NCI-H1436 treated with DMSO at 0.1 percent for 48 hours (cell line): ENCODE measurements at regions not wholly inside any gene's neighbourhood (a gene's known extent, or its start where the extent isn't known, plus 50 kb on each side); places are given as distances from the start of the nearest gene placed in this dataset.

ENCODE experiments used
- DNase-seq: peaks from one replicate; lab custom pipeline; 2025; lab: John Stamatoyannopoulos, UW

DNA sequence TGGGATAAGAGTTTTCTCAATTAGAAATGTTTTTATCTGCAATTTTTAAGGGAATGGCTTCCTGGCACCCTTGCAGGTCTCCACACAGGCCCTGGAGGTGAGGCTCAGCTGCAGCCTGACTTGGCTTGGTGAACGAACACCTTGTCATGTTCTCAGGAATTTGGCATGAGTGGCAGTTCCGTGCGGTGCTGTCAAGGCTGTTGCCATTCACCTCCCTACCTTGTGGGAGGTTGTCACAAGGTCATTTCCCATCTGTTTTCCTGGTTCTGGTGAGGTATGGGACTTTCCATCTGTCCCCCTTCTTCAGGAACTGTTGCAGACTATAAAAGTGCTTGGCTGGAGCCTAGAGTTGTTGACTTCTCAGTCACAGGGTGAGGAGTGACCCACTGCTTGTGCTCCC is 82.9 kb downstream of the ELOVL4 start:
- DNase-seq = no peak

DNA sequence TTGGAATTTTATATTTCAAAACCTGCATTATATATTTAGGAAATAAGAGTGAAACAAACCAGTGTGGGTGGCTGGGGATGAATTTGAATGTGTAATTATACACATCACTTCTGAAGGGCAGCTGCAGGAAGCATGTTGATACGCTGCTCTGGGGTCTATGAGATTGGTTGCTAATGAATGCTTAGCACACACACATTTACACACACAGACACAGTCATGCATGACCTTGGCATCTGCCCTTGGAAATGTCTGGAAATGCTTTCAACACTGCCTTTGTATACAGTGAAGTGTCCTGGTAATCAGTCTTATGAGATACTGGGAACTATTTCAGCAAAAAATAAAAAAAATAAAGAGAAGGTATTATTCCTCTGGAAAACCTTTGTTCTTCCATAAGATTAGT is 83.4 kb downstream of the ELOVL4 start:
- DNase-seq = no peak

DNA sequence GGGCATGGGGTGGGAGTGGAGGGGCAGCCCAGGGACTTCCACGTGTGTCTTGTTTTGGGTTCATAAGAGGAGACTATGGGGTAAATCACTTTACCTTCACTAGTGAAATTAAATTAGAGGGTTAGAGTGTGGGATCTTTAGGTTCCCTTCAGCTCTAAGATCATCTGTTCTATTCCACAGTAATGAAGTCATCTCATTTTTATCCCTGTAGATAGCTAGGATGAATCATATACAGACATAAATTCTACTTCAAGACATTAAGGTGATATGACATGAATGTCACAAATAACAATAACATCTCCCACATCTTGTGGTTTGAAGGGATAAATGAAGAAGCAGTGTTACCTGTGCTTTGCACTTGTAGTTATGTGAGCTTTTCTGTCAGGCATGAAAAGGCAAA is 83.8 kb downstream of the ELOVL4 start:
- no peak for DNase-seq

DNA sequence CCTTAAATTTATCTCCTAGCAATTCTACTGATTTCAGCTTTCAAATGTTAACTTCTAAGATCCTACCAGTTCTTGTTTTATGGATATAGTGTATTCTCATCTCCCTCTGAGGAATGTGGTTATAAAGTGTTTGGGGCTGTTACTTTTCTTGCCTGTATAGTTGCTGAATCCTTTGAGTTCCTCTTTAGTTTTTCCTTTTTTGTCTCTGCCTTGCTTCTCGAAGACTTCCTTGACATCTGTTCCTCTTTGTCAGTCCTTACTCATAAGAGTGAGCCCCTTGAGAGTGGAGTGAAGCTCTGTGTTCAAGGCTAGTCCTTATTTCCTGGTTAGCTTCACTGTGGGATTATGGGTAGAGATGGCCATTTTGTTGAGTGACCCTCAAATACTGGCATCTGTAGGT is 84.6 kb downstream of the ELOVL4 start:
- no peak for DNase-seq

DNA sequence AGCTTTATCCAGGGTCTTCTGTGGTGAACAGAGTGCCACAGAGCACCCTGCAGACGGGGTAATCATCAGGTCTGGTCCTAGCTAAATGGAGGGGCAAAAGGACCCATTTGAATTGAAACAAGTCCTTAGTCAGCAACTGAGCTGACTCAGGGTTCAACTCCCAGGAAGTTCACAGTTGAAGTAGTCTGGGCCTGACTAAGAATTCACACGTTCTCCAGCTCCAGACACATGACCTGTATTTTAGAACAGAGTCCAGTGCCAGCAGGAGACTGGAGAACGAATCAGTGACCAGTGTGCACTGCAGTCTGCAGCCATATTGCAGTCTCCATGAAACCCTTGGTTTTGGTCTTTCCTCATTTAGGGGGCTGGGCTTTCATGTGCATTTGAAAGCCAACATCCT is 85.2 kb downstream of the ELOVL4 start:
- no peak for DNase-seq

DNA sequence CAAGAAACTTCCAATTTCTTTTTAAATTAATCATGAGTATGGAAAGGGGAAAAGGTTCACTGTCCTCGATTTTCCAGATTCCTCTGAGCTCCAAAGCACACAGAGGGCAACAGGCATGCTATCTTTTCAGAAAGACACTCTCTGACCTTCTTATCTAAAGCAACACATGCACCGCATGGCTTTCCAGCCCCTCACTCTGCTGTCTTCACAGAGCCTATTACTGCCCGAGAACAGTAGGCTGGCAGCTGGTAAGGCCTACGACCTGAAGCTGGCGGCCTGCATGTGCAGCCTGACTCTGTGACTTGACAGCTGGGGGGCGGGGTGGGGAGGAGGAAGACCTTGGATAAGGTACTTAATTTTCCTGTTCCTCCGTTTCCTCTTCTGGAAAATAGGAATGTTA is 86.3 kb downstream of the ELOVL4 start:
- DNase-seq = no peak

DNA sequence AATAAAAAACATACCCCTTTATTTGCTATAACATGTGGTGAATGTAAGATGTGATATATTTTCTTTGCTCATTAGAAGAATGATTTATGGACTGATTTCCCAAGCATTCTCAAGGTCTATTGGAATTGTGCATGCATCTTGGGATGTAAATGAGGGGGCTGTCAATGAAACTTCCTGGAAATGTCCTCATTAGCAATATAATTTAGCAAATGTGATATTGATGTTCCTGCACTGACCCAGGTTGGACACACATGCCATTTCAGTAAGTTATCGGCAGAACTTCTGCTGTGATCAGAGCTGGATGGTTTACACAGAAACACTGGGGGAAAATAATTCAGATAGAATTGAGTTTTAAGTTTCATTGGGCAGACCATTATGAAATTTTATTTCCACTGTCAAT is 99.9 kb downstream of the ELOVL4 start:
- no peak for DNase-seq

DNA sequence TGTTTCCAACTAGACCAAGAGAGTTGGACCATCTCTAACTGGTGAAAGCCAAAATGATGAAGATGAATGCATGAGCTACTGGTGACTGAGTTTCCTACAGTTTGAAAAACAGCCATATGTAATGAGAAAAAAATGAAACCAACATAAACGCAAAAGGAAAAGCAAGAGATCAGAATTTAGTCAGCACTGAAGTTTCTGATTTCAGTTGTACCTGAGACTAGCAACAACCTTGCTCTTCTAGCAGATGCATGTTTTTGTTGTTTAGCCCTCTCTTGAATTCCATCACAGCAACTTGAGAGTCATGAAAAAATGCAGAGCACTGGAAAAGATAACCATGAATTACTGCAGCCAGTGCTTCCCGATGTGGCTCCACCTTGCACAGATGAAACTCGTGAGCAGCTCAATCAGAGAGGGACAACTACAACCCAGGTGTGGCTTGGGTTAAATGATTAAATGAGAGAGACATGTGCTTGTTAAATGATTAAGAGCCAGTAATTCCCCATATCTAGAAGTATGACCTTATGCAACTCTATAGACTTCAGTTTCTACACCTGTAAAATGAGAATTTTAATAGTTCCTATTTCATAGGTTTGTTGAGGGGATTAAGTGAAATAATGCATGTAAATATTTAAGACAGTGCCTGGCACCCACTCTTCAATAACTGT is 104.8 kb downstream of the ELOVL4 start:
- no peak for DNase-seq

DNA sequence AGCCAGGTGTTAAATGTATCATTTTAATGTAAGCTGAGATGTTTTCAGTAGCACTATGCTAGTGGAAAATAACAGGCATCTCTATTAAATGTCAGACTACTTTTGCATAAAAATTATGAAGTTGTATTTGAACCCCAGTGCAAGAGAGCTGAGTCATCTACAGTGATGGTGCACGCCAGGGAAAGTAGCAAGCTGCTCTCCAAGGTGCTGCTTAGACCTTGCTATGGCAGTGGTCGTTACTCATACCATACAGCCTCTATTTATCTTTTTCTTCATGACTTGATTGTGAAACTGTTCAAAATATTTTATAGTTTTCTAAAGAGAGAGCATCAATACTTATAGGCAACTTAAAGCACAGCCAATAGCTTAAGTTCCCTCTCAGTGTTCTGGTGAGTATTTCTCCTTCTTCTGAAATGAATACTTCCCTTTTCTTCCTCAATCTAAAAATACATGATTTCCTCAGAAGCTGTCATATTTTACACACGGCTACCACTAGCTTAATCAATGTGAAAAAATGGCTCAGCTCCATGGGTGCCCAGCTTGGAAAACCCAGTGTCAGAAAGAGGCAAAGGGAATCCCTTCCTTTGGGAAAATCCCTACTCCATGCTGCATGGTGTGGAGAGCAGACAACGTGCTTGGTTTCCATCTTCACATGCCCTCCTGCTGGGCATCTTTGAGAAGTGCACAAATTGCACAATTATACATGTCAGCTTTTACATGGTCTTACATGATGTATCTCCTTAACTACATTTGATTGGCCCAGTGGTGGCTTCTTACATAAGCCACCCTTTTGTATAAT is 105.6 kb downstream of the ELOVL4 start:
- no peak for DNase-seq

DNA sequence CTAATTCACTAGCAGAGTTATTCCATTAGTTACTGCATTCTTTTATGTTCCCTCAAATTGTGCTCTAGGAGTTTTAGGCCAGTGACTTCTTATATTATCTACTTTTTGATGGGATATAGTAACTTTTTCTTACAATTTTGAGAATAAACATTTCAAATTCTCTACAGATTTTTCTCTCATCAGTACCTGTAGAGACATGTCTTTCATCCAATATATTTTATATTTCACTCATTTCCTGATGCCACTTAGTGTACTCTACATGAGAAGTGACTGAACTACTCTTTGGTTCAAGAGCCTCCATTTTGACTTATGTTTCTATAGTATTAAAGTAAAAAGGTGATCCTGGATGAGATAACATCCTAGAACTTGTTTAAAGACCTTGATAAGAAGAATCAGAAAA is 108.5 kb downstream of the ELOVL4 start:
- no peak for DNase-seq

DNA sequence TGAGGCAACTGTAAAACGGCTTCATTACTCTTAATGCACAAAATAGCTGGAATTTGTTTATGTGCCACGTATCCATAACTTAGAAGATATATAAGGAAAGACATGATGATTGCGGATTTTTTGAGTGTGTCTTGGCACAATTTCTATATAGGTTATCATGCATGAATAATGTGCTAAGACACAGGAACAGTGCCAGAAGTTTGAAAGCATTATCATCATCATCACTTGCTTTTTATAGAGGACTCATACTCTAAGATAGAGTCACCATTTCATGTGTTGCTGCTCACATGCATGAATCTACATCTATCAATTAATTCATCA is 113.4 kb downstream of the ELOVL4 start:
- DNase-seq = no peak

DNA sequence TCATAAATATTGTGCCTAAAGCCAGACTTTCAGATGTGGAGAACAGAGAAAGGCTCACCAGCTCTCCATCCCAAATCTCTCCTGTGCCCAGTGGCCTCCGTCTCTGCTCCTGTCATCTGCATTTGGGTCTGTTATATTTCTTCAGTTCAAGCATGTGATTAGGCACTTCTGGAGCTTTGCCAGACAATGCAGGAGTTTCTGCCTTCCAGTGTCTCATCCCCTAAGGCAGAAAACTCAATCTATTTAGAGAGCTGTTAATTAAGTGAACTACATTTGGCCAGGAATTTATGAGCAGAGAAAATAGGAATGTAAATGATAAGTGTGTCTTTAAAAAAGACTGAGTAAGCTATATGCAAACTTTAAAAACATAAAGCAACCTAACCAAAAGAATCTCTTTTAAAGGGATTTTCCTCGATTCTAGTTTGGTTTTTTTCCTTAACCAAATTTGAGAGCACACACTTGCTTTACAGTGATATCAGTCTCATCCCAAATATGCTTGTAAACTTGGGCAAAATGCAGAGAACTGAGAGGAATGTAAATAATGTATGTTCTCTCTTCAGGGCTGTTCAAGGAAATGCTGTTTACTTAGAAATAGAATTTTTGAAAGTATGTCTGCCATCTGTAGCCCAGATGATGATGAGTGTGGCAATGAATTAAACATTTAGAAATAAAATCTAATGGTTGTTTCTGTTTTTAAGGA is 113.9 kb downstream of the ELOVL4 start:
- no peak for DNase-seq

DNA sequence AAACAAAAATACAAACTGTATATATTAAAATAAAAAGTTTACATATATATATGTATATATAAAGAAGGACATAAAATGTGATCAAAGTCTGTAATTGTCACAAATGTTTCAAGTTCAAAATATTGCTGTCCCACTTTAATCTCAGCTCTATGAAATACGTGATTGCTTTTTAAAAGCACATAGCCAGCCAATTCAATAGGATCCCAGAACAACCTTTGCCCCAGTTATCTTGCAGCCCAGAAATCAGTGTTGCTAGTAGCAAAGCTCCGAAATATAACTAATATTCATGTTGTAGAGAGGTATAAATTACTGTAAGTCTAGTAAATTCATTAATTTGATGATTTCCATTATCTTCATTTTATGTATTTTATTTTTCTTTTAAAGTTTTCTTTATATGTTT is 114.6 kb downstream of the ELOVL4 start:
- DNase-seq = no peak

DNA sequence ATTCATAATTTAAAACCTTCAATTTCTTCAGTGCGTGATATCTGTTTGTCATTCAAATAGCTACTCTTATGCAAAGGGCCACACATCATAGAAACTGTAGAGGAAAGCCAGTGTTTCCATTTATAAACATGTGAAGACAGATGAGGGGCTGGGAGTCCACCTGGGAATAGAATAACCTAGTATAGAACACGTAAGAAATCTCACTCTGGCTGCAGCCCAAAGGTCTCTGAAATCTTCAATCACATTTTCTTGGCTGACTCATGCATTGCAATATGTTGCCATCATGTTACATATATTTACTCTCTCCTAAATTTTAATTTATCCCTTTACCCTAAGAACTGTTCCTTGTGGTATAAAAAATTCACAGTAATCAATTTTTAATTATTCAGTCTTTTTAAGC is 123.2 kb downstream of the ELOVL4 start:
- no peak for DNase-seq

DNA sequence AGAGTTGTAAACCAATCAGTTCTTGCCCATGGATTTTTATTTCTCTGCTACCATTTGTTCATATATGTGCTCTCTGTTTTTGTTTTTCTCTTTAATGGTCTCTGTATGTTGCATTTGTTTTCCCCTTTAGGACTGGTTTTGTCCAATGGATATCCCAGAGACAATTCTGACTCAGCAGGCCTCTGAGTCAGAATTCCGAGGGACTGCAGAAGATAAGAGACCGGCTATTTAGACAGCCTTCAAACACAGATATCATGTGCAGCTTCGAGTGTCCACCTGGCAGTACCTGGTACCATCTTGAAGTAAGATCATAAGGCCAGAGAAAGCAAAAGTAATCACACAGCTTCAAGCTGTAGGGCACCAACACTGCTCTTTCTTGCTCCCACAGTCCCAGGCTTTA is 125.5 kb downstream of the ELOVL4 start:
- no peak for DNase-seq

DNA sequence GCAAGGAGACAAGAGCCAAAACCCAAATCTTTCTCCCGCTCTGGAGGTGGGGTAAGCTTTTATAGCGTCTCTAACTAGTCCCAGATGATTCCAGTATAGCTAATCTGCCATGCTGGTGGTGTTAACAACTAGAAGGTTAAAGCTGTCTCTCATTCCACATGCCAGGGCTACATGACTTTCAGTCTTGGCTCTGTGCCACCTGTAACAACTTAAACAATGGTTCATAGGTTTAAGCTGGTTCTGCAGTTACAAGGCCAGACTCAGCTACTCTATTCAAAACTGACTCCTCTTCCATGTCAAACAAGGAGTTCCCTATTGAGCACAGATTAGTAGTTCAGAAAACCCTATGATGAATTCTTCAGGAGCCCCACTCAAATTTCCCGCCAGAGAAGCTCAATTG is 128.9 kb downstream of the ELOVL4 start:
- no peak for DNase-seq

DNA sequence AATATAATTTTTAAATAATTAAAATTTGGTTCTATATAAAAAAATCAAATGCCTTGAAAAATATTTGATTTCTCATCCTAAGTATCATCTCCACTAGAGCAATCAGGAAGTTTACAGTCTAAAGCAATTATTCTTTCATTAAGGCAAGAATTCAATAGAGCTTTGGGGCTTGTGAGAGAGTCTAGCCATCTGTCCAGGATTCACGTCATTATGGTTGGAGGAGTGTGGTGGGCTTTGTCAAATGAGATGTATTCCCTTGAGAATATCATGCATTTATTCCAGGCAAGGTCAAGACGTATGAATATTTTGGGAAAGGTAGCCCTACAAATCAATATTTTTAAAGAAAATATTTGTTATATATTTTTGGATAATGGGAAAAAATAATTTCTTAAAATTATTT is 132.4 kb downstream of the ELOVL4 start:
- DNase-seq = no peak

DNA sequence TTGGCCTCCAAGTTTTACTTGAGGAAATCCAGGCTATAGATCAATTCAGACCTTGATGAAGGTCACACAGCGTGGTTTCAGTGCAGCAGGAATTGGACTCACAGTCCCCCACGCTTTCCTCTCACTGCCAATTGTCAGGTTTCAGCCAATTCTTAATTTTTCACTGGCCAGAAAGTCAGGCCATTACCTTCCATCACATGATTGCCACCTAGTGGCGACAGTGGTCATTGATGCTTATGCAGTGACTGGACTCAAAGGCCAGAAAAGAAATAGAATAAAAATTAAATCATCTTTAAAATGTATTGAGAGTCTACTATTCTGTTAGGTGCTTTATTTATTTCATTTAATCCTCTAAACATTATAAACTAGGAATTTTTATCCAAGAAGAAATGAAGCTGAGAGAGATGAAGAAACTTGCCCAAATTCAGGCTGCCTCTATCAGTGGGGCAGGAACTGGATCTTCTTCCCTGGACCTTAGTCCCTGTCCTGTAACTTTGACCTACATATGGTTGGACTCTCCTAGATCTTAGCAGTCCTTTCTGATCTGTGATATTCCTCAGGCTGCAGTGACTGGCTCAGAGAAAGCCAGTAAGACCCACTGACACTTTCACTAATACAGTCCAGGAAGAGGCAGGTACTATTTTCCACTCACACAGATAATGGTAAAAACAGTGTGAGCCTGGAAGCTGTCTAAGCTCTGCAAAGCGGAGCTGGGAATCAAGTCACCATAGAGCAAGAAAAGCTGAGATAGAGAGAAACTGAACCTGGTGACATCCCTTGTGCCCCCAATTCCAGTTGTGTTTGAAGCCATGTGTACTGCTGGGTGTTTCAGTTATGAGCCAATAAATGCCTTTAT is 133.3 kb downstream of the ELOVL4 start:
- DNase-seq = no peak

DNA sequence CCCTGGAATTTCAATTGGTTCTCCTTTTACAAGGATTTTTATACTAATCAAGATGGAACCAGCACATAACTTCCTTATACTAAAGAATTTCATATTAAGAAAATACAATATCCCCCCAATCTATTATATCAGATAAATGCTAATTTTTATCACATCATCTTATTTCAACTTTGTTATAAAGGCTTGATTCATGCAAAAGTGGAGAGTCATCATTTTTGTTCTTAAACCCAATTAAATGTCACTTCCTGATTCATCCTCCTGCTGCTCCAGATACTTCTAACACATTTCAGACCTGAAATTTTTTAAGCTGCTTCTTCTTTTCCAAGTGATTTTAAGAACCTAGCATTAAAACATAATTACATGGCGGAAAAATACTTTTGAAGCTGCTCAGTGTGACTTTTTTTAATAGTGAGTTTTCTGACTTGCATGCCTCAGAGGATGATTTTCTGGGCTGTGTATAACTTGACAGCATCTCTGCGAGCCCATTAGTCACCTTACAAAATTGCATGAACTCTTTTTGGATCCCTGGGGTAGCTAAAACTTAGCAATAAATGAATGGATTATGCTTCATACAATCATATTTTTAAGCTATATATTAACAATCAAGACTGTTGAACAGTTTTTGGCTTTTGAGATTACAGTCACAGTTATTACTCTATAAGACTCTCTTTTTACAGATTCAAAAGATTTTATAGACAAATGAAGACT is 134.1 kb downstream of the ELOVL4 start:
- no peak for DNase-seq

DNA sequence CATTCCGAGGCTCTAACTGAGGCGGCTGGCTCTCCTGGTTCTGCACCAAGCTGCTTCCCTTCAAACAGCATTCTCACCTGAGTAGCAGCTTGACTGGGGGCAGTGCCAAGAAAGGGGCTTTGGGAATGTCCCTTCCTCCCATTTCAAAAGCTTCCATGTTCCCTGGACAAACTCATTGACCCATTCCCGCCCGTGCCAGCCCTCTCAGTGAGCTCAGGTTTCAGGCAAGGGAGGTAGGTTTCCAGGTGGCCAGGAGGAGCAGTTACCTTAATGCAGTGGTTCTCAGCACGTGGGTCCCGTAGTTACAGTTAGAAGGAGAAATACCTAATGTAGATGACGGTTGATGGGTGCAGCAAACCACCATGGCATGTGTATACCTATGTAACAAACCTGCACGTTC is 135.2 kb downstream of the ELOVL4 start:
- no peak for DNase-seq

DNA sequence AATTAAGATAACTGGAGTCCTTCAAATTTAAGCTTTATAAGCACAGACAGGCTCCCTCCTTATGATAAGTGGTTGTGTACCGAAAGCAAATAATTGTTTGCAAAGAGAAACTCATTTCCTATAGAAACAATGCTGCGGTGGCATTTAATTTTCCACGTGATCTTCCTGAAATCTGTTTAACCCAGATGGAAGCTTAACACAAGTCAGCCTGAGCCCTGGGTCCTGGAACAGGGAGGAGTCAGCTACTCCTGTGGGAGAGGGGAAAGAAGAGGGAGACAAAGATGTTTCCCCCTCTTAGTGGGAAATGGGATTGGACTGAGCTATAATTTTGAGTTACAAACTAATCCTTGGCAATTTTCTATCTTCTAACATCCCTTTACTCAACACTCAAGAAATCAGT is 136.5 kb downstream of the ELOVL4 start:
- DNase-seq = peak; percentile 57

DNA sequence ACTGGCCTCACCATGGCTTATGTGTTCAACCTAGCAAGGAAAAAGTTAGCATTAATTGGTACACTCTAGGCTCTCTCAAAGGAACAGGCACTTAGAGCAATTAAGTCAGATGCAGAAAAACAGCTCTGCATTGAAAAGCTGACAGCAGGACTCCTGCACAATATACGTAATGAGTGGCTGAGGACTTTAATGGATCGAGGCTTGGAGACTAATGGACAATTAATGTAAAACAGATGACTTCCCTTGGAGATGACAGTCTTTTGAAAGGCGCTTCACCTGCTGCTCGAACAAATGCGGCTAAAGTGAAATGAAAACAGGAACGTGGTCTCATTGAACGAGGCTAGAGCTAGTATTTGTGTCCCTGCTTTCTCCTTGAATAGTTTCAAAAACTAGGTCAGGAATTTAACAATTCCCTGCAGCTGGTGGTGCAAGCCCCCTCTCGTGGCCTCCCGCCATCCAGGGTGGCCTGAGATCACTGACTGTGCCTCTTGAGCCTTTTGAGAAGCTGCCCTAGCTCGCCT is 137.1 kb downstream of the ELOVL4 start:
- peak; percentile 99 for DNase-seq
